HL-60 (cell line): ENCODE measurements at regions not wholly inside any gene's neighbourhood (a gene's known extent, or its start where the extent isn't known, plus 50 kb on each side); places are given as distances from the start of the nearest gene placed in this dataset.

Experiments used
- GABPA ChIP-seq: IDR thresholded peaks from 2 replicates; pipeline ENCODE4 v1.6.1; 2012; ENCODE audit warnings: low read depth
- POLR2AphosphoS5 ChIP-seq: IDR thresholded peaks from 2 replicates; pipeline ENCODE4 v1.6.1; 2012; ENCODE audit warnings: low read depth
- SPI1 ChIP-seq: IDR thresholded peaks from 2 replicates; pipeline ENCODE4 v1.6.1; 2012; ENCODE audit warnings: low read depth, mild to moderate bottlenecking, borderline replicate concordance
- TF ChIP-seq, protein P1 (sequence below): IDR thresholded peaks from one replicate; pipeline ENCODE4 v1.5.1; 2011; ENCODE audit warnings: low read length, control low read depth, inconsistent platforms; ENCODE audit not compliant: insufficient read depth
- TF ChIP-seq, protein P2 (sequence below): IDR thresholded peaks from 2 replicates; pipeline ENCODE4 v1.6.1; 2012; ENCODE audit warnings: low read depth; ENCODE audit not compliant: insufficient replicate concordance

DNA sequence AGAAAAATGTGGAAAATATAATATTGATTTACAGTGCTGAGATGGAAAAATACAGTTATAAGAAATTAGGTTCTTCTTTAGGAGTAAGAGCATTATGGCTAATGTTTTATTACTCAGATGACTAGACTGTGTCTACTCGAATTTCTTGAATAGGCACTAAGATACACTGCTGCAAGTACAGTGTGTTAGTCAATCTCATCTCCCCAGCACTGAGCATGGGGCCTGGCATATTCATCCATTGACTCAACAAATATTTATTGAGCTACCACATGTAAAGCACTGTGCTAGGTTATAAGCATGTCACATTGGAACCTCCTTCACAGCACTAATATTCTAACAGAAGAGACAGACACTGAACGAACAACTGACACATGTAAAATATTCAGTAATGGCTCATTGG lies 242.5 kb upstream of the GPC6 start:
- TF ChIP-seq, protein P1, sequence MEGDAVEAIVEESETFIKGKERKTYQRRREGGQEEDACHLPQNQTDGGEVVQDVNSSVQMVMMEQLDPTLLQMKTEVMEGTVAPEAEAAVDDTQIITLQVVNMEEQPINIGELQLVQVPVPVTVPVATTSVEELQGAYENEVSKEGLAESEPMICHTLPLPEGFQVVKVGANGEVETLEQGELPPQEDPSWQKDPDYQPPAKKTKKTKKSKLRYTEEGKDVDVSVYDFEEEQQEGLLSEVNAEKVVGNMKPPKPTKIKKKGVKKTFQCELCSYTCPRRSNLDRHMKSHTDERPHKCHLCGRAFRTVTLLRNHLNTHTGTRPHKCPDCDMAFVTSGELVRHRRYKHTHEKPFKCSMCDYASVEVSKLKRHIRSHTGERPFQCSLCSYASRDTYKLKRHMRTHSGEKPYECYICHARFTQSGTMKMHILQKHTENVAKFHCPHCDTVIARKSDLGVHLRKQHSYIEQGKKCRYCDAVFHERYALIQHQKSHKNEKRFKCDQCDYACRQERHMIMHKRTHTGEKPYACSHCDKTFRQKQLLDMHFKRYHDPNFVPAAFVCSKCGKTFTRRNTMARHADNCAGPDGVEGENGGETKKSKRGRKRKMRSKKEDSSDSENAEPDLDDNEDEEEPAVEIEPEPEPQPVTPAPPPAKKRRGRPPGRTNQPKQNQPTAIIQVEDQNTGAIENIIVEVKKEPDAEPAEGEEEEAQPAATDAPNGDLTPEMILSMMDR: no peak
- TF ChIP-seq GABPA (no peak), POLR2AphosphoS5 (no peak), SPI1 (no peak)
- TF ChIP-seq, protein P2, sequence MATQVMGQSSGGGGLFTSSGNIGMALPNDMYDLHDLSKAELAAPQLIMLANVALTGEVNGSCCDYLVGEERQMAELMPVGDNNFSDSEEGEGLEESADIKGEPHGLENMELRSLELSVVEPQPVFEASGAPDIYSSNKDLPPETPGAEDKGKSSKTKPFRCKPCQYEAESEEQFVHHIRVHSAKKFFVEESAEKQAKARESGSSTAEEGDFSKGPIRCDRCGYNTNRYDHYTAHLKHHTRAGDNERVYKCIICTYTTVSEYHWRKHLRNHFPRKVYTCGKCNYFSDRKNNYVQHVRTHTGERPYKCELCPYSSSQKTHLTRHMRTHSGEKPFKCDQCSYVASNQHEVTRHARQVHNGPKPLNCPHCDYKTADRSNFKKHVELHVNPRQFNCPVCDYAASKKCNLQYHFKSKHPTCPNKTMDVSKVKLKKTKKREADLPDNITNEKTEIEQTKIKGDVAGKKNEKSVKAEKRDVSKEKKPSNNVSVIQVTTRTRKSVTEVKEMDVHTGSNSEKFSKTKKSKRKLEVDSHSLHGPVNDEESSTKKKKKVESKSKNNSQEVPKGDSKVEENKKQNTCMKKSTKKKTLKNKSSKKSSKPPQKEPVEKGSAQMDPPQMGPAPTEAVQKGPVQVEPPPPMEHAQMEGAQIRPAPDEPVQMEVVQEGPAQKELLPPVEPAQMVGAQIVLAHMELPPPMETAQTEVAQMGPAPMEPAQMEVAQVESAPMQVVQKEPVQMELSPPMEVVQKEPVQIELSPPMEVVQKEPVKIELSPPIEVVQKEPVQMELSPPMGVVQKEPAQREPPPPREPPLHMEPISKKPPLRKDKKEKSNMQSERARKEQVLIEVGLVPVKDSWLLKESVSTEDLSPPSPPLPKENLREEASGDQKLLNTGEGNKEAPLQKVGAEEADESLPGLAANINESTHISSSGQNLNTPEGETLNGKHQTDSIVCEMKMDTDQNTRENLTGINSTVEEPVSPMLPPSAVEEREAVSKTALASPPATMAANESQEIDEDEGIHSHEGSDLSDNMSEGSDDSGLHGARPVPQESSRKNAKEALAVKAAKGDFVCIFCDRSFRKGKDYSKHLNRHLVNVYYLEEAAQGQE: no peak
